Neural crest cell (in vitro differentiated cells): ENCODE measurements at regions not wholly inside any gene's neighbourhood (a gene's known extent, or its start where the extent isn't known, plus 50 kb on each side); places are given as distances from the start of the nearest gene placed in this dataset.

Source experiments
- DNase-seq: peaks from one replicate; pipeline ENCODE4 v3.0.0; 2021; ENCODE audit warnings: low read depth, mixed read lengths, low spot score
- H3K27ac Mint-ChIP-seq: one replicate; pipeline ENCODE4 v1.8.0; 2021; ENCODE audit warnings: mild to moderate bottlenecking, mixed read lengths; ENCODE audit not compliant: unreplicated experiment
- H3K27me3 Mint-ChIP-seq: 2 replicates; pipeline ENCODE4 v1.8.0; 2021; ENCODE audit warnings: low read depth, mild to moderate bottlenecking, mixed read lengths
- H3K36me3 Mint-ChIP-seq: 2 replicates; pipeline ENCODE4 v1.8.0; 2021; ENCODE audit warnings: low read depth, mild to moderate bottlenecking, mixed read lengths
- H3K4me1 Mint-ChIP-seq: 2 replicates; pipeline ENCODE4 v1.8.0; 2021; ENCODE audit warnings: mixed read lengths
- H3K4me3 Mint-ChIP-seq: one replicate; pipeline ENCODE4 v1.8.0; 2021; ENCODE audit warnings: mild to moderate bottlenecking, mixed read lengths
- H3K9me3 Mint-ChIP-seq: 2 replicates; pipeline ENCODE4 v1.8.0; 2021; ENCODE audit warnings: mixed read lengths
- CTCF ChIP-seq: fragments of 200-600 bp; sonication (generic); conservative IDR thresholded peaks from 2 replicates; pipeline ENCODE4 v1.5.0; 2021; ENCODE audit warnings: antibody characterized with exemption, mild to moderate bottlenecking

GRCh38 chr3:106276755-106277612 is 408.2 kb upstream of the CBLB start:
- no peak overlapping the region for H3K4me3 Mint-ChIP-seq
- no peak for DNase-seq
- H3K4me1 Mint-ChIP-seq, result no peaks in the 10 kb centered on the region
- H3K27me3 Mint-ChIP-seq, result no peaks in the 10 kb centered on the region
- TF ChIP-seq CTCF, result no peak
- H3K27ac Mint-ChIP-seq, result no peak overlapping the region
- no peaks in the 10 kb centered on the region for H3K9me3 Mint-ChIP-seq
- H3K36me3 Mint-ChIP-seq, result no peaks in the 10 kb centered on the region

- Mint-ChIP-seq H3K27ac (no peak overlapping the region), H3K36me3 (no peaks in the 10 kb centered on the region), H3K27me3 (no peaks in the 10 kb centered on the region), H3K4me1 (no peaks in the 10 kb centered on the region), H3K9me3 (peaks cover under 1% of the 10 kb centered on the region), H3K4me3 (no peak overlapping the region)
- no peak for TF ChIP-seq CTCF
- no peak for DNase-seq
Observed at GRCh38 chr3:106277731-106278130, 408.9 kb upstream of the CBLB start.

DNA sequence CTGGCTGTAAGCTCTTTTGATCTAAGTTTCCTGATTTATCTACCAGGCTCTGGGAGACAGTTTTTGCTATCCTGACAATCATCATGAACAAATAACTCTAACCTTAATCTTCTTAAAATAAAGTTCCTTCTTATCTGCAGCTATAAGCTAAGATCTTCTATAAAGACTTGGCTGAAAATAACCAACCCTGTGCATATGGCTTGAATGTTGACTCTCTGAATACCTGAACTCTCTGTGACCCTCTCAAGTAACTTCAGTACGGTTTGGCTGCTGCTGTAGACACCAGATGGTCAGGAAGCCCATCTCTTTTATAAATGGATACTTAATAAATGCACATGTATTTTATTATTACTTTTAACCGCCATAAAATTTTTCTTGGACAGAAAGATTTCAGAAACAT is 412.4 kb upstream of the CBLB start:
- Mint-ChIP-seq H3K27me3 (no peaks in the 10 kb centered on the region), H3K4me1 (no peaks in the 10 kb centered on the region), H3K9me3 (peaks cover 12% of the 10 kb centered on the region), H3K27ac (no peak overlapping the region), H3K4me3 (no peak overlapping the region), H3K36me3 (no peaks in the 10 kb centered on the region)
- DNase-seq, result no peak
- TF ChIP-seq CTCF, result no peak

DNA sequence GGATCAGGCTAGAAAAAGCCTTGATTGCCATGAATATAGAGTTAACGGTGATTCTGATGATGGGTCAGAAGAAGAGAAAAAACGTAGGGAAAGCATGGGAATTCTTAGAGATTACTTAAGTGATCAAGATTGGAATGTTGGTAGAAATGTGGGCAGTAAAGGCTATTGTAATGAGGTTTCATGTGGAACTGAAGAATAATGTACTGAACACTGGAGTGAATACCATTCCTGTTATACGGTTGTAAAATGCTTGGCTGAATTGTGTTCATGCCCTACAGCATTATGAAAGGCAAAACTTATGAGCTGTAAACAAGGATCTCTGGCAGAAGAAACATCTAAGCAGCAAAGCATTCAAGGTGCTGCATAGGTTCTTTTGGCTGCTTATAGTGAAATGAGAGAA is 414.1 kb upstream of the CBLB start:
- Mint-ChIP-seq H3K27ac (no peak overlapping the region), H3K4me3 (no peak overlapping the region), H3K9me3 (peaks cover 15% of the 10 kb centered on the region), H3K27me3 (no peaks in the 10 kb centered on the region), H3K4me1 (no peaks in the 10 kb centered on the region), H3K36me3 (no peaks in the 10 kb centered on the region)
- no peak for TF ChIP-seq CTCF
- no peak for DNase-seq

GRCh38 chr3:106288781-106289180 is 420.0 kb upstream of the CBLB start:
- no peak overlapping the region for H3K4me3 Mint-ChIP-seq
- H3K4me1 Mint-ChIP-seq, result no peaks in the 10 kb centered on the region
- peaks cover 11% of the 10 kb centered on the region for H3K9me3 Mint-ChIP-seq
- no peaks in the 10 kb centered on the region for H3K27me3 Mint-ChIP-seq
- no peak overlapping the region for H3K27ac Mint-ChIP-seq
- no peaks in the 10 kb centered on the region for H3K36me3 Mint-ChIP-seq
- no peak for TF ChIP-seq CTCF
- no peak for DNase-seq
